GM12865 (cell line): ENCODE measurements at regions not wholly inside any gene's neighbourhood (a gene's known extent, or its start where the extent isn't known, plus 50 kb on each side); places are given as distances from the start of the nearest gene placed in this dataset.

Experiments used
- DNase-seq: peaks from one replicate; pipeline ENCODE4 v3.0.0; 2010; ENCODE audit warnings: low read depth
- H3K4me3 ChIP-seq: 2 replicates; pipeline ENCODE4 v1.5.1; 2011; ENCODE audit warnings: mild to moderate bottlenecking, low read depth, low read length, control low read depth
- CTCF ChIP-seq: IDR thresholded peaks from 2 replicates; pipeline ENCODE4 v1.5.1; 2011; ENCODE audit warnings: low read length, control low read depth, low read depth, inconsistent platforms; ENCODE audit not compliant: insufficient read depth; ENCODE audit errors: missing control alignments

- no peak overlapping the region for H3K4me3 ChIP-seq
- TF ChIP-seq CTCF, result no peak
- DNase-seq, result no peak
Measured at GRCh38 chr17:34442387-34443111, 79.5 kb upstream of the CCL1 start.

GRCh38 chr17:34437188-34437587 is 74.2 kb upstream of the CCL1 start:
- DNase-seq, result no peak
- H3K4me3 ChIP-seq, result no peak overlapping the region
- TF ChIP-seq CTCF, result no peak

GRCh38 chr17:34436607-34437006 is 73.6 kb upstream of the CCL1 start:
- DNase-seq, result no peak
- H3K4me3 ChIP-seq, result no peak overlapping the region
- no peak for TF ChIP-seq CTCF

GRCh38 chr17:34435182-34435928 is 72.3 kb upstream of the CCL1 start:
- no peak for DNase-seq
- no peak for TF ChIP-seq CTCF
- no peak overlapping the region for H3K4me3 ChIP-seq

- peak; percentile 66 for DNase-seq
- TF ChIP-seq CTCF, result no peak
- H3K4me3 ChIP-seq, result no peak overlapping the region
Measured at GRCh38 chr17:34434052-34434451, 71.0 kb upstream of the CCL1 start.

- no peak for DNase-seq
- no peak for TF ChIP-seq CTCF
- H3K4me3 ChIP-seq, result no peak overlapping the region
Measured at GRCh38 chr17:34424814-34425491, 61.9 kb upstream of the CCL1 start.
